ENCODE measurements at regions not wholly inside any gene's neighbourhood (a gene's known extent, or its start where the extent isn't known, plus 50 kb on each side); places are given as distances from the start of the nearest gene placed in this dataset.
"Not testable (repeated sequence)": the region's sequence is repeated elsewhere in the genome, so short reads cannot be mapped to it uniquely, and the experiment has no call there.

GRCh38 chr3:110423276-110423675 lies 648.3 kb upstream of the NECTIN3 start:
- no peak overlapping the region for H3K4me3 ChIP-seq (ENCODE audit: low read depth, low read length)
- TF ChIP-seq CTCF (IDR thresholded peaks at IDR 0.05; ENCODE audit: low read depth, low read length, missing control alignments) = no peak
- no peak for DNase-seq (ENCODE audit: low read depth)

GRCh38 chr3:110430146-110430545 lies 641.5 kb upstream of the NECTIN3 start:
- TF ChIP-seq CTCF (IDR thresholded peaks at IDR 0.05; ENCODE audit: low read depth, low read length, missing control alignments) = no peak
- no peak overlapping the region for H3K4me3 ChIP-seq (ENCODE audit: low read depth, low read length)
- no peak for DNase-seq (ENCODE audit: low read depth)

- TF ChIP-seq CTCF (IDR thresholded peaks at IDR 0.05; ENCODE audit: low read depth, low read length, missing control alignments) = no peak
- H3K4me3 ChIP-seq (ENCODE audit: low read depth, low read length) = no peak overlapping the region
Measured at GRCh38 chr3:110436209-110436608, 635.4 kb upstream of the NECTIN3 start.

GRCh38 chr3:110440066-110440653 lies 631.5 kb upstream of the NECTIN3 start:
- H3K4me3 ChIP-seq (ENCODE audit: low read depth, low read length); DNase-seq (ENCODE audit: low read depth): not testable (repeated sequence)

More at GRCh38 chr3:110436209-110436608, 635.4 kb upstream of the NECTIN3 start:
- no peak for DNase-seq (ENCODE audit: low read depth)

GRCh38 chr3:110454066-110454465 lies 617.5 kb upstream of the NECTIN3 start:
- no peak for TF ChIP-seq CTCF (IDR thresholded peaks at IDR 0.05; ENCODE audit: low read depth, low read length, missing control alignments)
- H3K4me3 ChIP-seq (ENCODE audit: low read depth, low read length) = no peak overlapping the region
- no peak for DNase-seq (ENCODE audit: low read depth)

- no peak for DNase-seq (ENCODE audit: low read depth)
- H3K4me3 ChIP-seq (ENCODE audit: low read depth, low read length) = no peak overlapping the region
- TF ChIP-seq CTCF (IDR thresholded peaks at IDR 0.05; ENCODE audit: low read depth, low read length, missing control alignments) = no peak
Measured at GRCh38 chr3:110456001-110456400, 615.6 kb upstream of the NECTIN3 start.

- no peak for DNase-seq (ENCODE audit: low read depth)
Measured at GRCh38 chr3:110456438-110457138, 615.0 kb upstream of the NECTIN3 start.

More at GRCh38 chr3:110456438-110457138, 615.0 kb upstream of the NECTIN3 start:
- no peak for TF ChIP-seq CTCF (IDR thresholded peaks at IDR 0.05; ENCODE audit: low read depth, low read length, missing control alignments)
- no peak overlapping the region for H3K4me3 ChIP-seq (ENCODE audit: low read depth, low read length)

Measured in GM12864 (cell line).